DND-41 (cell line): ENCODE measurements at regions not wholly inside any gene's neighbourhood (a gene's known extent, or its start where the extent isn't known, plus 50 kb on each side); places are given as distances from the start of the nearest gene placed in this dataset.

Experiments used
- EZH2 ChIP-seq: IDR thresholded peaks from 3 replicates; pipeline ENCODE4 v1.6.1; 2012; ENCODE audit warnings: borderline replicate concordance, low read depth, mild to moderate bottlenecking, moderate library complexity, low read length, inconsistent platforms; ENCODE audit not compliant: severe bottlenecking
- TF ChIP-seq, protein P1 (sequence below): IDR thresholded peaks from 2 replicates; pipeline ENCODE4 v1.5.1; 2012; ENCODE audit warnings: borderline replicate concordance, low read length, moderate library complexity, mild to moderate bottlenecking; ENCODE audit not compliant: poor library complexity, severe bottlenecking; ENCODE audit errors: extremely low read depth

DNA sequence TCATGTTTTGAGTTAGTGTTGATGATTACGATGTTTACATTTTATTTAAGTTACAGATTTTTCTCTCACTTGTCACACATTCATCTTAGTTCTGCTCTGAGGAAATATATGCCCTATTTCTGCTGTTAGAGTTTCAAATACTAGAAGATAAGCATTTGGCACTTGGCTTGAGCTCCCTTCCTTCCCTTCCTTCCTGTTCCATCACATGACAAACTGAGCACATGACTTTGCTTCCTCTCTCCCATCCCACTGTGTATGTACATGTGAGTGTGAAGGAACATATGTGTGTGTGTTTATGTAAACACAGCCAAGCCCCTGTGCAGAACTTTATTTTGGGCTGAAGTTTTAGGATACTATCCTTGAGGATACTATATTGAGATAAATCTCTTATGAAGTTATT, 795.9 kb upstream of the IGFBP3 start:
- TF ChIP-seq, protein P1, sequence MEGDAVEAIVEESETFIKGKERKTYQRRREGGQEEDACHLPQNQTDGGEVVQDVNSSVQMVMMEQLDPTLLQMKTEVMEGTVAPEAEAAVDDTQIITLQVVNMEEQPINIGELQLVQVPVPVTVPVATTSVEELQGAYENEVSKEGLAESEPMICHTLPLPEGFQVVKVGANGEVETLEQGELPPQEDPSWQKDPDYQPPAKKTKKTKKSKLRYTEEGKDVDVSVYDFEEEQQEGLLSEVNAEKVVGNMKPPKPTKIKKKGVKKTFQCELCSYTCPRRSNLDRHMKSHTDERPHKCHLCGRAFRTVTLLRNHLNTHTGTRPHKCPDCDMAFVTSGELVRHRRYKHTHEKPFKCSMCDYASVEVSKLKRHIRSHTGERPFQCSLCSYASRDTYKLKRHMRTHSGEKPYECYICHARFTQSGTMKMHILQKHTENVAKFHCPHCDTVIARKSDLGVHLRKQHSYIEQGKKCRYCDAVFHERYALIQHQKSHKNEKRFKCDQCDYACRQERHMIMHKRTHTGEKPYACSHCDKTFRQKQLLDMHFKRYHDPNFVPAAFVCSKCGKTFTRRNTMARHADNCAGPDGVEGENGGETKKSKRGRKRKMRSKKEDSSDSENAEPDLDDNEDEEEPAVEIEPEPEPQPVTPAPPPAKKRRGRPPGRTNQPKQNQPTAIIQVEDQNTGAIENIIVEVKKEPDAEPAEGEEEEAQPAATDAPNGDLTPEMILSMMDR, result no peak
- no peak for TF ChIP-seq EZH2
